ENCODE measurements at regions not wholly inside any gene's neighbourhood (a gene's known extent, or its start where the extent isn't known, plus 50 kb on each side); places are given as distances from the start of the nearest gene placed in this dataset.

DNA sequence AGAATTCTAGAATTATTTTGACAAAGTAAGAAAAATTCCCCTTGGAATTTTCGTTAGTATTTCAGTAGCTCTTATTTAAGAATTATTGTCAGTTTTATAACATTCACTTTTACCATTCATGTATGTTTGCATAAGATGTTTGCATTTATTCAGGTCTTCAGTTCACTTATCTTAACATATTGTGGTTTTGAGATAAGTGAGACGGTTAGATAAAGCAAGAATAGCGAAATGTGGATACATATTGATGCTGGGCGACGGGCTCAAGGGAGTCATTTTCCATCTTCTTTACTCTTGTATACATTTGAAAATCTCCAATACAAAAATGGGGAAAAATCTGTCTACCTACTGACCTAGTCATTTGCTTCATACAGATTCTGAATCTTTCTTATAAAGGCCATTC, 156.7 kb upstream of the HDAC4 start:
- TF ChIP-seq, protein P1, sequence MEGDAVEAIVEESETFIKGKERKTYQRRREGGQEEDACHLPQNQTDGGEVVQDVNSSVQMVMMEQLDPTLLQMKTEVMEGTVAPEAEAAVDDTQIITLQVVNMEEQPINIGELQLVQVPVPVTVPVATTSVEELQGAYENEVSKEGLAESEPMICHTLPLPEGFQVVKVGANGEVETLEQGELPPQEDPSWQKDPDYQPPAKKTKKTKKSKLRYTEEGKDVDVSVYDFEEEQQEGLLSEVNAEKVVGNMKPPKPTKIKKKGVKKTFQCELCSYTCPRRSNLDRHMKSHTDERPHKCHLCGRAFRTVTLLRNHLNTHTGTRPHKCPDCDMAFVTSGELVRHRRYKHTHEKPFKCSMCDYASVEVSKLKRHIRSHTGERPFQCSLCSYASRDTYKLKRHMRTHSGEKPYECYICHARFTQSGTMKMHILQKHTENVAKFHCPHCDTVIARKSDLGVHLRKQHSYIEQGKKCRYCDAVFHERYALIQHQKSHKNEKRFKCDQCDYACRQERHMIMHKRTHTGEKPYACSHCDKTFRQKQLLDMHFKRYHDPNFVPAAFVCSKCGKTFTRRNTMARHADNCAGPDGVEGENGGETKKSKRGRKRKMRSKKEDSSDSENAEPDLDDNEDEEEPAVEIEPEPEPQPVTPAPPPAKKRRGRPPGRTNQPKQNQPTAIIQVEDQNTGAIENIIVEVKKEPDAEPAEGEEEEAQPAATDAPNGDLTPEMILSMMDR (IDR thresholded peaks at IDR 0.05; ENCODE audit: low read depth, low read length), result no peak
- no peak overlapping the region for H3K4me3 ChIP-seq (ENCODE audit: low read depth, low read length)

DNA sequence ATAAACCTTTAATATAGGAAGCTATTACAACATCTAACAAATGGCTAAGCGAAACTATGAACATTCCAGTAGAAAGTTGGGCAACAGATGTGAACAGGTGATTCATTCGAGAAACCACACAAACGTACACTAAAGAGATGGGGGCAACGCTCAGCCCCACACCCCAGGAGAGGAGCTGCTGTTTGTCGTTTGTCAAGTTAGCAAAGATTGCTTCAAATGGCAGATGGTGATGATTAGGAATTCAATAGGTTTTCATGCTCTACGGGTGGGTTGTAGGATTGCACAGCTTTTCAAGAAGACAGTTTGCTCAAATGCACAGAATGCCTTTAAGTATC, 154.7 kb upstream of the HDAC4 start:
- H3K4me3 ChIP-seq (ENCODE audit: low read depth, low read length), result no peak overlapping the region
- TF ChIP-seq, protein P1 (IDR thresholded peaks at IDR 0.05; ENCODE audit: low read depth, low read length), result no peak

DNA sequence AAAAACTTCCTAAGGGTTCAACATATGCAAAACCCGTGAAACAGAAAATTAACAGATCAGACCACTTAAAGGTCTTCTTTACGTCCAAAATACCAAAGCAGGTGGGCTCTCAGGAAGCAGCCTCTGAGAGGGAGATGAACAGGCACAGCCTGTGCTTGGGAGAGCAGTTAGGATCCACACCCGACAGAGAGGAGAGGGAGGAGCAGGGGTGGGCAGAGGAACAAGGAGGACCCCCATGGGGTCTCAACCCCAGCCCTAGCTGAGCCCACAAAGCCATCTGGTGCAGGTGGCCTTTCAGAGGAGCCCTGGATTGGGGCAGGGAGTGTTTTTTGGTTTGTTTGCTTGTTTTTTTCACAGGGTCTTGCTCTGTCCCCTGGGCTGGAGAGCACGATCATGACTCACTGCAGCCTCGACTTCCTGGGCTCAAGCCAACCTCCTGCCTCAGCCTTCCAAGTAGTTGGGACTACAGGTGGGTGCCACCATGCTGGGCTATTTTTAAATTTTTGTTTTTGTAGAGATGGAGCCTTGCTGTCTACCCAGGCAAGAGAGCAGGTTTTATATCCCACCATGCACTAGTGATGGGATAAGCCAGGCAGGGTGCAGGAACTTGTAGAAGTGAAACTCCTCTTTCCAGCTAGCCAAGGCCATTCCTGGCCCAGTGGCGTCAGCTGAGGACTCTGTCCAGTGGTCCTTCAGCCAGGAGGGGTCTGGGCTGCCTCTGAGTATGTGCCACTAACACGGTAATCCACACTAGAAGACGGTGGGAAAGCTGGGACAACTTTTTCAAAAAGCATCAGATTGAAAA, 154.1 kb upstream of the HDAC4 start:
- TF ChIP-seq, protein P1 (IDR thresholded peaks at IDR 0.05; ENCODE audit: low read depth, low read length), result no peak
- no peak overlapping the region for H3K4me3 ChIP-seq (ENCODE audit: low read depth, low read length)

DNA sequence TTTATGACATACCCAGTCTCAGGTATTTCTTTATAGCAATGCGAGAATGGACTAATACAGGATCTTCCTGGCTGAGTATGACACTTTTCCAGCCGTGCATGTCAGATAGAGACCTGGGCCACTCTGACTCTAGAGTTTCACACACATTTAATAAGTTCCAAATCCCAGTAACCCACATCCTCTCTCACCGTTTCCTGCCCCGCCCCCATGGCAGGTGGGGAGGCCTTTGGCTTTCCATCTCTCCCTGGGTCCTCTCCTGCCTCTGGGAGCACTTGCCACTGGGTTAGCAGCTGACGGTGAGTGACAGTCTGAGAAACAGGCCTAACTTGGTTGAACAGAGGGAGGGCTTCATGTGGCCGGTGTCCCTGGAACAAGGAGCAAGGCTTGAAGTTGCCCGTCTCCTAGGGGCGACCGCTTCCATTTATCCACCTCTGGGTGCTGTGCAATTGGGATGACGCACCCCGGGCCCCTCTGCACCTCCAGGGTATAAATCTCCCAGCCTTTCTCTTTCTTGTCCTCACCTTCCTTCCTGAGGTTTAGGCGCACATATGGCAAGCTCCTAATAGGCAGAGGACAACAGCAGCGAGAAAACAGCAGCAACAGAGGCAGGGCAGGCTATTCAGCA, 152.7 kb upstream of the HDAC4 start:
- TF ChIP-seq, protein P1 (IDR thresholded peaks at IDR 0.05; ENCODE audit: low read depth, low read length), result no peak
- H3K4me3 ChIP-seq (ENCODE audit: low read depth, low read length), result no peak overlapping the region

DNA sequence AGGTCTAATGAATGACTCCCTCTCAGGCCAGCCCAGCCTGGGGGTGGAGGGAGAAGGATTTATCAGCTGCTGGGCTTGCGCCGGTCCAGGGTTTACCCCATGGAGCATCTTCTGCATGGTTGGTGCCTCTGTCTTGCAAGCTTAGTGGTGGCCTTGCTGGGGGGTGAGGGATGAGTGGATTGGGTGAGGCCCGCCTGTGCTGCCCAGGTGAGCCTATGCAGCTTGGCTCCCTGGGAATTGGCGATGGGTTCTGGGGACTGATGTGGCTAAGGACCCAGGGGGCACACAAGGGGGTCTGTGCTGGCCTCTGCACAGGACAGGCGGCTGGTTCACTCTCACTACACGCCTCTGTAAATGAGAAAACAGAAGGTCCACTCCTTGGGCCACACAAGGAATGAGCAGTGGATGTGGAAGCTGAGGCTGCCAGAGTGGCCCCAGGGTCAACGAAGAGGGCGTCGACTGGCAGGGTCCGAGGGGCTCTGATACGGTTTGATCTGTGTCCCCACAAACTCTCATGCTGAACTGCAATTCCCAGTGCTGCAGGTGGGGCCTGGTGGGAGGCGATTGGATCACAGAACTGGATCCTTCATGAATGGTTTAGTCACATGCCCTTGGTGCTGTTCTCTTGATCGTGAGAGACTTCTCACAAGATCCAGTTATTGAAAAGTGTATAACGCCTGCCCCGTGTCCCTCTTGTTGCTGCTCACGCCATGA, 151.6 kb upstream of the HDAC4 start:
- no peak overlapping the region for H3K4me3 ChIP-seq (ENCODE audit: low read depth, low read length)
- TF ChIP-seq, protein P1 (IDR thresholded peaks at IDR 0.05; ENCODE audit: low read depth, low read length), result no peak

DNA sequence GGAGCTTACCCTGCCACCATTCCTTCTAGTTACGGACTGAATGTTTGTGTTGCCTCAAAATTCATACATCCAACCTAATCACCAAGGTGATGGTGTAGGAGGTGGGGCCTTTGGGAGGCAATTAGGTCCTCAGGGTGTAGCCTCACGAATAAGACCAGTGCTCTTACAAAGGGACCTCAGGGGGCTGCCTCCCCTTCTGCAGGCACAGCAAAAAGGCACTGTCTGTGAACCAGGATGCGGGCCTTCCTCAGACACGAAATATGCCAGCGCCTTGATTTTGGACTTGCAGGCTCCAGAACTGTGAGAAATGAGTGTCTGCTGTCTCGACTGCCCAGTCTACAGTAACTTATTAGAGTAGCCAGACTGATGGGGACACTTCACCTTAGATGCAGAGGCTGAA, 150.4 kb upstream of the HDAC4 start:
- H3K4me3 ChIP-seq (ENCODE audit: low read depth, low read length), result no peak overlapping the region
- TF ChIP-seq, protein P1 (IDR thresholded peaks at IDR 0.05; ENCODE audit: low read depth, low read length), result no peak

DNA sequence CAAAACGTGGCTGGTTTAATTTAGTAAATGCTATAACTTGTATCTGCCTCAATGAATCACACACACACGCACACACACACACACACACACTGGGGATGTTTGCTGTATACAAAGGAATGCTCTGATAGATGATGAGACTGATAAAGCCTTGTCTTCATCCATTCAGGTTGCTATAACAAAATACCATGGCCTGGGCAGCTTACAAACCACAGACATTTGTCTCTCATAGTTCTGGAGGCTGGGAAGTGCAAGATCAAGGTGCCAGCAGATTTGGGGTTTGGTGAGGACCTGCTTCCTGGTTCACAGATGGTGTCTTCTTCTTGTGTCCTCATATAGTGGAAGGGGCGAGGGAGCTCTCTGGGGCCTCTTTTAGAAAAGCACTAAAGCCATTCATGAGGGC, 149.5 kb upstream of the HDAC4 start:
- TF ChIP-seq, protein P1 (IDR thresholded peaks at IDR 0.05; ENCODE audit: low read depth, low read length), result no peak
- no peak overlapping the region for H3K4me3 ChIP-seq (ENCODE audit: low read depth, low read length)

All from WI38 (cell line).